HG03175 (cell line): ENCODE measurements at regions not wholly inside any gene's neighbourhood (a gene's known extent, or its start where the extent isn't known, plus 50 kb on each side); places are given as distances from the start of the nearest gene placed in this dataset.

Experiments used
- ATAC-seq: cut with Tn5 transposase; IDR thresholded peaks from one replicate; pipeline ENCODE4 v1.9.1; 2021; ENCODE audit warnings: mild to moderate bottlenecking, moderate library complexity; ENCODE audit not compliant: unreplicated experiment

- ATAC-seq, result no peak
These were observed 139.2 kb upstream of the NAMPT start for GRCh38 chr7:106423821-106424475.

- ATAC-seq, result no peak
These were observed 138.3 kb upstream of the NAMPT start for GRCh38 chr7:106423111-106423510.

- ATAC-seq, result no peak
These were observed 136.5 kb upstream of the NAMPT start for GRCh38 chr7:106421181-106421762.

- no peak for ATAC-seq
These were observed 136.0 kb upstream of the NAMPT start for GRCh38 chr7:106420736-106421135.

- no peak for ATAC-seq
These were observed 135.4 kb upstream of the NAMPT start for GRCh38 chr7:106420210-106420609.

GRCh38 chr7:106419455-106420182, 134.8 kb upstream of the NAMPT start:
- no peak for ATAC-seq

GRCh38 chr7:106418526-106418925, 133.7 kb upstream of the NAMPT start:
- no peak for ATAC-seq

GRCh38 chr7:106418094-106418493, 133.3 kb upstream of the NAMPT start:
- no peak for ATAC-seq

GRCh38 chr7:106417273-106417902, 132.6 kb upstream of the NAMPT start:
- no peak for ATAC-seq

- no peak for ATAC-seq
These were observed 131.6 kb upstream of the NAMPT start for GRCh38 chr7:106416430-106416829.

GRCh38 chr7:106415433-106415832, 130.7 kb upstream of the NAMPT start:
- ATAC-seq, result no peak

- no peak for ATAC-seq
These were observed 128.7 kb upstream of the NAMPT start for GRCh38 chr7:106413446-106413845.

- peak; percentile 57 for ATAC-seq
These were observed 120.9 kb upstream of the NAMPT start for GRCh38 chr7:106405697-106406141.

- no peak for ATAC-seq
These were observed 118.1 kb upstream of the NAMPT start for GRCh38 chr7:106402898-106403297.

GRCh38 chr7:106400923-106401322, 116.1 kb upstream of the NAMPT start:
- ATAC-seq, result no peak

GRCh38 chr7:106398786-106399185, 114.0 kb upstream of the NAMPT start:
- ATAC-seq, result no peak

GRCh38 chr7:106397994-106398393, 113.2 kb upstream of the NAMPT start:
- no peak for ATAC-seq

GRCh38 chr7:106394526-106394925, 109.7 kb upstream of the NAMPT start:
- ATAC-seq, result no peak

GRCh38 chr7:106393564-106394251, 108.9 kb upstream of the NAMPT start:
- ATAC-seq, result no peak

- no peak for ATAC-seq
These were observed 107.8 kb upstream of the NAMPT start for GRCh38 chr7:106392590-106392989.

- no peak for ATAC-seq
These were observed 107.4 kb upstream of the NAMPT start for GRCh38 chr7:106392144-106392543.
